NCI-H69 (cell line): ENCODE measurements at regions not wholly inside any gene's neighbourhood (a gene's known extent, or its start where the extent isn't known, plus 50 kb on each side); places are given as distances from the start of the nearest gene placed in this dataset.
A peak's percentile ranks its signal among the peaks of the same experiment; 100 is the strongest.

Source experiments
- DNase-seq: peaks from one replicate; lab custom pipeline; 2025; lab: John Stamatoyannopoulos, UW

DNA sequence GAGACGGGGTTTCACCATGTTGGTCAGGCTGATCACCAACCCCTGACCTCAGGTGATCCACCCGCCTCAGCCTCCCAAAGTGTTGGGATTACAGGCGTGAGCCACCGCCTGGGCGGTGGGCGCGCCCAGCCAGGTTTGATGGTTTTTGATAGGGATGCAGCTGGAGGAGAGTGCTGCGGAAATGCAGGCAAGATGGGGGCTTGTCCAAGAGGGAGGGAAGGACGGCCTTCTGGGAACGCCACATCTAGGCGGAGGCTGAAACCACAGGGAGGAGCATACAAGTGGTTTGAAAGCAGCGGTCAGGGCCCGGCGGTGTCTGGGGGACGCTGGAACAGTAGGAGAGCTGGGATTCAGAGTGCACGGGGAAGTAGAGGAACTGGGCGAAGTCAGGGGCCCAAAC lies 134.6 kb downstream of the VRK1 start:
- no peak for DNase-seq

DNA sequence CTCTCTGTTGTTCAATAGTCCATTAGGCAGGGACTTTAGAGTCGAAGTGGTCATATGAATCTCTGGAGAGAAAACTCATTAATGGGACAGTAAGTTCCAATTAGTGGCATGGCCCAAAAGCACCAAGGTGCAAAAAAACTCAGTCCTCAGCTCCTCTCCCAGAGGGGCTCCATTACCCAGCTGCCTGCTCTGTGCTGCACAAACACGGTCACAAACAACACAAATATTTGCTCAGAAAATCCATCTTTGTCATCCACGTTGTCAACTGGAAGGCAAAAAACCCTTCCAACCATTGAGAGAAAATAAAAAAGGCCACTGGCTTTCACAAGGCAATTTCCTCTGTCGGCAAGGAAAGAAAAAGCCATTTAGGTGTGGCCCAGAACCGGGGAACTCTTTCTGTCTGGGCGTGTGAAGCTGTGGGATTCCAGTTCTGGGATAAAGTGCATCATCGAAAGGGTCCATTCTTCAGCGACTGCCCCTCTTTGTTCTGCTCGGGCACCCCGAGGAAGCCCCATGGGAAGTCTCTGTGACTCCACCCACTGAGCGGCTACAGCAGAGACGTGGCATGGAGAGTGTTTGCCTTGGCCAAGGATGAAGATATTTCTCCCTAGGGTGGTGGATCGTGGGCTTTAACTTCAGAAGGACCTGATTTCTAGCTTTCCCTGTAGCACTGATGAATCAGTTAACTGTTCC lies 137.6 kb downstream of the VRK1 start:
- DNase-seq = peak; percentile 36

DNA sequence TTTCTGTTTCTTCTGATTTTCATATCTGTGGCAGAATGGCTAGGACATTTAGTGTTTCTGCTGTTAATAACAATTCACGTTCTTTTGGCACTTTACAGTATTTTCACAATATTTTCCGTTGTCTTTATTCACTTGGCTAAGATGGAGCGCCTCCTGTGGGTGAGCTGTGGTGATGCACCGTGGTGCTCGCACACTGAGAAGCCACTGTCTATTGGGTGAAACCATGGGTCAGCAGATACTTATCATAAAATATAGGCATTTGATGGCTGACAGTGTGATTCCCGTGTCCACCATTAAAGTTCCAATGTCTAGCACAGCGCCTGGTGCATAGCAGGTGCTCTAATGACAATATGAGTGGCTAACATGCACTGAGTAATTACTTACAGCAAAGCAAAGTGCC lies 141.8 kb downstream of the VRK1 start:
- no peak for DNase-seq

GRCh38 chr14:96940009-96940408 lies 142.8 kb downstream of the VRK1 start:
- DNase-seq = no peak

GRCh38 chr14:96944297-96944696 lies 147.1 kb downstream of the VRK1 start:
- no peak for DNase-seq

DNA sequence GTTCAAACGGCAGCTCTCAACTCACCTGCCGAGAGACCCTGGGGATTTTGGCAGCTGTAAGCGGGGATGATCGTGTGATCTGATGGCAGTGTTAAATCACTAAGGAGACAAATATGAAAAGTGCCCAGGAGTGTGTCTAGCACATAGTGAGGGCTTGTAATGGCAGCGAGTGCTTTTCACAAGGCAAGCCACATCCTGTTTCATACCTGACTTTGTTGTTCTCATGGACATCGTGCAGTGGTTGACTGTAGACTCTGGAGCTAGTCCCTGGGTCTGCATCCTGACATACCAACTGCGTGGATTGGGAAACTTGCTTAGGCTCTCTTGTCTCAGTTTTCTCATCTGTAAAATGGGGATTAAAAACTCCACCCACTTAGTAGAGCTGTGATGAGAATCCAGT lies 148.5 kb downstream of the VRK1 start:
- no peak for DNase-seq

GRCh38 chr14:96949594-96949993 lies 152.4 kb downstream of the VRK1 start:
- no peak for DNase-seq

DNA sequence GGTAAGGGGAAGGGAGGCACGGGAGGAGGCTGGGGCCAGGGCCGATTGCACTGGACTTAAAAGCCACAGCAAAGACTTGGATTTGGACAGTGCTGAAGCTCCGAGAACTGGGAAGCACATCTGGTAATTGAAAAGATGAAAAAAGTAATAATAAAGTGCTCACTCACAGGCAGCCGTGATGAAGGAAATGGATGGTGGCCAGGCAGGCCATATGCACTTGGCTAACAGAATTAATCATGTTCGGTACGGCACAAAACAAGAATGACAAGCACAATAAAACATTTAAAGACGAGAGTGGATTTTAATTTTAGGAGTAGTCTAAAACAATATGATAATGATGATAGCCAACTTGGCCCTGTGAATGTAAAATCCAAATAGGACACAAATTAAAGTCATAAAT lies 154.3 kb downstream of the VRK1 start:
- DNase-seq = no peak

- DNase-seq = peak; percentile 90
These were observed 156.1 kb downstream of the VRK1 start for GRCh38 chr14:96953087-96953874.

- DNase-seq = peak; percentile 13
These were observed 156.6 kb downstream of the VRK1 start for GRCh38 chr14:96953875-96954185.

GRCh38 chr14:96956464-96957239 lies 159.5 kb downstream of the VRK1 start:
- no peak for DNase-seq

GRCh38 chr14:96958057-96958456 lies 160.9 kb downstream of the VRK1 start:
- DNase-seq = no peak

DNA sequence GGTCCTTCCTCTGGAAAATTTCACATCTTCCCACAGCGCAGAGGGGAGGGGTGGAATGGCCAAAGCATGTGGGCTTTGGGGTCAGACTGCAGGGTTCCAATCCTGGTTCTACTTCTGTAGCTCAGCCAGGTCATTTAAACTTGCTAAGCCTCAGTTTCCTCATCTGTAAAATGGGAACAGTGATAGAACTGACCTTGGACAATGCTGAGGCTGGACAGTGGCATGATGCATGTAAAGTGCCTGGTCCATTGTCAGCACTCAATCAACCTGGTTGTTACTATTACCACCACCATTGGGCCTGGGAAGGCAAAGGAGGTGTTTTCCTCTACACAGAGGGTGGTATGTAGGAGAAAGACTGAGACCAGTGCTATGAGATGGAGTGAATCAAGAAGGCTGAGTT lies 162.8 kb downstream of the VRK1 start:
- DNase-seq = no peak

DNA sequence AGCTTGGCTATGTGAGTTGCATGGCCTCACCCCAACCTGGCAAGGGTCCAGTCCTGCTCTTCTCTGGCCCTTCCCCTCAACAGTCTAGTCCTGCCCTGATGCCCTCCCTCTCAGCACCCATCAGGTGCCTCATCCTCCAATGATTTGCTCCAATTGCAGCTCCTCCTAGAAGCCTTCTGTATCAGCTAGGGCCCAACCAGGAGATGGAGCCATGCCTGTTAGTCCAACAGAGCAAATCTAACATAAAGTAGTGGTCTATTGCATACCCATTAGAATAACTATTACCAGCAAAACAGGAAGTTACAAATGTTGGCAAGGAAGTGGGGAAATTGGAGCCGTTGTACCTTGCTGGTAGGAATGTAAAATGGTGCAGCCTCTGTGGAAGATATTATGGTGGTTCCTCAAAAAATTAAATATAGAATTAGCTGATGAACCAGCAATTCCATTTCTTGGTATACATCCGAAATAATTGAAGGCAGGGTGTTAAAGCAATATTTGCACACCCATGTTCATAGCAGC lies 163.5 kb downstream of the VRK1 start:
- DNase-seq = peak; percentile 9

GRCh38 chr14:96961895-96962294 lies 164.7 kb downstream of the VRK1 start:
- DNase-seq = no peak

DNA sequence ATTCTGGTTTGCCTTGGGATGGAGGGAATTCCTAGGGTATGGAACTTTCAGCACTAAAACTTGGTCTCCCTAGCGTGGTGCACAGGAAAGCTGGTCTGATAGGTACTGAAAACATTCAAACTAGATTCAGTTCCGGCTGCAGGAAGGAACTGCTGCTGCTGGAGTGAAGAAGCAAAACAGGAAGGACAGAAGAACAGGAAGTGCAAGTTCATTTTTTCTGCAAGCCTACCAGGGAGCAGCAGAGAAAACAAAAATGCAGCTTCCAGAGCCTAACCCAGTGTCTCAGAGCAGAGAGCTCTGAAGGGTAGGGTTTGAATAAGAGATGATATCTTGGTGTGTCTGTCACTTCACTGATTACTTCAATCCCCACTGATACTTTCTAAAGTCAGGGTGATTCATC lies 165.2 kb downstream of the VRK1 start:
- no peak for DNase-seq

DNA sequence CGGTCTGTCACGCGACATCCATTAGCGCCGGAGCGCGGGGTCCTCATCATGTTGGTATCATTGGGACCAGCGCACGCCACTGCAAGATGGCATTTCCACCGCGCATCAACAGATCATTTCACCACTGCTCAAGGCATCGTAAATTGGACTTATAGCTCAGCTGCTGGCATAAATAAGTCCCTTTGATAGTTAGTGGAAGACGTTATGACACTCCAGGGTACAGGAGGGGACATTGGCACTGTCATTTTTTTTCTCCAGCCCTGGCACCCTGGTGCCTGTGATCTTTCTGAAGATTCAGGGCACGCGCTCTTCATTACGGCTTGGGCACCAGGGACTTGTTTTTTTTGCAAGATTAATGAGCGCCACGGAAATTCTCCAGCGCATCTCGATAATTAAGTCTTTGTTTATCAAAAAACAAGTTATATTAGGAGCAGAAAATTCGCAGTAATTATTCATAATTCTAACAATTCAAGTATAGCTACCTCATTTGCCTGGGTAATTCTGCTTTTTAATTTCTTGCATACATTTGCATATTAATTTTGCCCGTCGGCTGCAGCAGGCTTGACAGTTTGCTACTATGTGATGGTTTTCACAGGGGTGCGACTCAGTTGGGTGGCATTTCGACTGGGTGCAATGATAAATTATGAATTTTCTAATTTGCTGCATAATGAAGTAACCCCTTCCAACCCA lies 167.7 kb downstream of the VRK1 start:
- no peak for DNase-seq

GRCh38 chr14:96965885-96966595 lies 168.9 kb downstream of the VRK1 start:
- DNase-seq = no peak

DNA sequence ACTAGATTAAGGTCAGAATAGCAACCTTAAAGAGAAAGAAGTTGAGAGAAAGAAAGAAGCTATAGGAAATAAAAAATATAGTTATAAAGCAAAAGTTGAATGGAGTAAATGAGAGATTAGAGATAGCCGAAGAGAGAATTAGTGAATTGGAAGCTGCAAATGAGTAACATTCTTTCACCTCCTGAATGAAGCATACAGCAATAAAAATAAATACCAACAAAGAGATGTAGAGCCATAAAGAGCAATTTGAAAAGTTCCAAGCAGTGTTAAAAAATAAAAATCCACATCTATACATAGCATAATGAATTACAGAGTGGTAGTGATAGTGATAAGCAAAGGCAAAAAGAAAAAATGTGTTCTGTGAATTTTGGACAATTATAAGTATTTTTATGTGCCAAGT lies 177.9 kb downstream of the VRK1 start:
- no peak for DNase-seq

DNA sequence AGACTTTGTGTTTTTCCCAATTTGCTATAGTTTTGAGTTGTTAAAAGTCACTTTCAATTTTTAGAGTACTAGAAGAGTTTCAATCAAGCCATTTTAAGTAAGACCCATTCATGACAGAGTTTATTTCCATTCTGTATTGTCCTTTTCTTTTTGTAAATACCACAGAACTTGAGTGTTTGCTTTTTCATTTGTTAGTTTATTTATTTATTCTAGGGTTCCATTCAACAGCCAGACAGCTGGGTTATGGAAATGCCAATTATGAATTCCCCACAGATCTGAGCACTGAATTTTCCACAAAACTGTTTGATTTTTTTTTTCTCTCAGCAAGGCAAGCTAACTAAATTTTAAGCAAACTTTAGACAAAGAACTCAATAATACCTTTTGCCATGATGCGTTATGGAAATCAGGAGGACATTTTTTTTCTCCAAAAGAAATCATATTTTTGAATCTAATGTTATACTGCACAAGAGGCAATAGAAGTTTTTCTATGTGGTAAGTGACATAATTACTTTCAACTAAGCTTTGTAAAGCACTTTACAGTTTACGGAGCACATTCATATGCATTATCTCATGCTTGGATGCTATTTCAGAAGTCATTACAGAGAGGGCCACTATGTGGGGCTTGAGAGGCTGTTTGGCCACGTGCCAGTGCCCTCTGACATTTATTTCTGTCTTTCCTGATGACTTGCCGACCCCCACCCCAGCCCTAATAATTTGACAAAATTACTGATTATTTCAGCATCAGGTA lies 181.5 kb downstream of the VRK1 start:
- peak; percentile 58 for DNase-seq

DNA sequence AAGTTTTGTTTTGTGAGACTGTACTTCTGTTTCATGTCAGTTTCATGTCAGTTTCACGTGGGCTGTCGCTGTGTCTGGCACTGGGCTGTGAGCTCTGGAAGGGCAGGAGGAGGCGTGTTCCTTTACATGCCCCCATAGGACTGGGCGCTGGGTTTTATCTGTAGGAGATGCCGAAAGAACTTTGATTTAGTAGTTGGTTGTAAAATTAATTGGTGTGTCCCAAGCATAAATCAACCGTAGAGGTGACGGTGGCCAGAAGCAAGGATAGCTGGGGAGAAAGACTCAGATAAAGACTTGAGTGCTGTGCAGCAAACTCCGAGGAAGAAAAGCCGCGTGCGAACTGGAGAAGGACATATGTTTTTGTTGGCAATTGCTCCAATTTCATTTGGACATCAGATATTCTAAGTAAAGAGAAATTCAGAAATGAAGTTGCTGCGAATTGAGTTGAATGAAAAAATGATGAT lies 182.5 kb downstream of the VRK1 start:
- DNase-seq = peak; percentile 81
